ENCODE measurements at regions not wholly inside any gene's neighbourhood (a gene's known extent, or its start where the extent isn't known, plus 50 kb on each side); places are given as distances from the start of the nearest gene placed in this dataset.
A peak's percentile ranks its signal among the peaks of the same experiment; 100 is the strongest.

- DNase-seq (no peak), ATAC-seq (no peak)
- no peak overlapping the region for H3K27ac Mint-ChIP-seq
- H3K27me3 Mint-ChIP-seq, result no peaks in the 10 kb centered on the region
- H3K9me3 ChIP-seq (ENCODE audit: control insufficient read depth, low read length, poor library complexity, severe bottlenecking), result no peaks in the 10 kb centered on the region
- no peak overlapping the region for H3K4me3 Mint-ChIP-seq
- no peaks in the 10 kb centered on the region for H3K4me1 Mint-ChIP-seq
- H3K36me3 Mint-ChIP-seq (ENCODE audit: low read depth), result no peaks in the 10 kb centered on the region
These were observed 65.0 kb downstream of the NOL4 start for GRCh38 chr18:34159691-34160185.

GRCh38 chr18:34158881-34159690 lies 65.6 kb downstream of the NOL4 start:
- Mint-ChIP-seq H3K4me3 (no peak overlapping the region), H3K27ac (no peak overlapping the region), H3K4me1 (no peaks in the 10 kb centered on the region), H3K36me3 (ENCODE audit: low read depth) (no peaks in the 10 kb centered on the region), H3K27me3 (no peaks in the 10 kb centered on the region)
- ATAC-seq (no peak), DNase-seq (no peak)
- H3K9me3 ChIP-seq (ENCODE audit: control insufficient read depth, low read length, poor library complexity, severe bottlenecking), result no peaks in the 10 kb centered on the region

GRCh38 chr18:34153711-34154110 lies 71.0 kb downstream of the NOL4 start:
- no peaks in the 10 kb centered on the region for H3K4me1 Mint-ChIP-seq
- peak overlapping the region; percentile 8 for H3K4me3 Mint-ChIP-seq
- H3K27ac Mint-ChIP-seq, result no peak overlapping the region
- no peak for DNase-seq
- H3K36me3 Mint-ChIP-seq (ENCODE audit: low read depth), result no peaks in the 10 kb centered on the region
- no peaks in the 10 kb centered on the region for H3K27me3 Mint-ChIP-seq
- no peaks in the 10 kb centered on the region for H3K9me3 ChIP-seq (ENCODE audit: control insufficient read depth, low read length, poor library complexity, severe bottlenecking)
- no peak for ATAC-seq

GRCh38 chr18:34131006-34131405 lies 93.7 kb downstream of the NOL4 start:
- H3K4me1 Mint-ChIP-seq, result no peaks in the 10 kb centered on the region
- H3K9me3 ChIP-seq (ENCODE audit: control insufficient read depth, low read length, poor library complexity, severe bottlenecking), result no peaks in the 10 kb centered on the region
- no peak for ATAC-seq
- no peak overlapping the region for H3K4me3 Mint-ChIP-seq
- no peaks in the 10 kb centered on the region for H3K36me3 Mint-ChIP-seq (ENCODE audit: low read depth)
- H3K27ac Mint-ChIP-seq, result no peak overlapping the region
- no peaks in the 10 kb centered on the region for H3K27me3 Mint-ChIP-seq
- DNase-seq, result no peak

- ATAC-seq (no peak), DNase-seq (no peak)
- Mint-ChIP-seq H3K4me1 (no peaks in the 10 kb centered on the region), H3K27ac (no peak overlapping the region), H3K27me3 (no peaks in the 10 kb centered on the region), H3K4me3 (no peak overlapping the region), H3K36me3 (ENCODE audit: low read depth) (no peaks in the 10 kb centered on the region)
- no peaks in the 10 kb centered on the region for H3K9me3 ChIP-seq (ENCODE audit: control insufficient read depth, low read length, poor library complexity, severe bottlenecking)
These were observed 96.3 kb downstream of the NOL4 start for GRCh38 chr18:34128436-34128835.

- no peaks in the 10 kb centered on the region for H3K9me3 ChIP-seq (ENCODE audit: control insufficient read depth, low read length, poor library complexity, severe bottlenecking)
- no peak for DNase-seq
- no peak overlapping the region for H3K27ac Mint-ChIP-seq
- H3K27me3 Mint-ChIP-seq, result no peaks in the 10 kb centered on the region
- no peak for ATAC-seq
- no peaks in the 10 kb centered on the region for H3K36me3 Mint-ChIP-seq (ENCODE audit: low read depth)
- H3K4me3 Mint-ChIP-seq, result no peak overlapping the region
- H3K4me1 Mint-ChIP-seq, result no peaks in the 10 kb centered on the region
These were observed 98.6 kb downstream of the NOL4 start for GRCh38 chr18:34126121-34126520.

- no peaks in the 10 kb centered on the region for H3K9me3 ChIP-seq (ENCODE audit: control insufficient read depth, low read length, poor library complexity, severe bottlenecking)
- DNase-seq (no peak), ATAC-seq (no peak)
- Mint-ChIP-seq H3K27ac (no peak overlapping the region), H3K36me3 (ENCODE audit: low read depth) (no peaks in the 10 kb centered on the region), H3K4me3 (no peak overlapping the region), H3K27me3 (no peaks in the 10 kb centered on the region), H3K4me1 (no peaks in the 10 kb centered on the region)
These were observed 101.9 kb downstream of the NOL4 start for GRCh38 chr18:34122724-34123334.

GRCh38 chr18:34121200-34121721 lies 103.5 kb downstream of the NOL4 start:
- H3K9me3 ChIP-seq (ENCODE audit: control insufficient read depth, low read length, poor library complexity, severe bottlenecking), result no peaks in the 10 kb centered on the region
- no peak overlapping the region for H3K27ac Mint-ChIP-seq
- no peaks in the 10 kb centered on the region for H3K4me1 Mint-ChIP-seq
- no peaks in the 10 kb centered on the region for H3K27me3 Mint-ChIP-seq
- DNase-seq (no peak), ATAC-seq (no peak)
- no peak overlapping the region for H3K4me3 Mint-ChIP-seq
- no peaks in the 10 kb centered on the region for H3K36me3 Mint-ChIP-seq (ENCODE audit: low read depth)

- Mint-ChIP-seq H3K27ac (no peak overlapping the region), H3K27me3 (no peaks in the 10 kb centered on the region), H3K4me3 (no peak overlapping the region), H3K4me1 (no peaks in the 10 kb centered on the region), H3K36me3 (ENCODE audit: low read depth) (no peaks in the 10 kb centered on the region)
- no peak for DNase-seq
- no peaks in the 10 kb centered on the region for H3K9me3 ChIP-seq (ENCODE audit: control insufficient read depth, low read length, poor library complexity, severe bottlenecking)
- no peak for ATAC-seq
These were observed 104.4 kb downstream of the NOL4 start for GRCh38 chr18:34120294-34120693.

- H3K27ac Mint-ChIP-seq, result no peak overlapping the region
- ATAC-seq (no peak), DNase-seq (no peak)
- H3K36me3 Mint-ChIP-seq (ENCODE audit: low read depth), result no peaks in the 10 kb centered on the region
- H3K4me3 Mint-ChIP-seq, result no peak overlapping the region
- H3K27me3 Mint-ChIP-seq, result no peaks in the 10 kb centered on the region
- H3K4me1 Mint-ChIP-seq, result no peaks in the 10 kb centered on the region
- H3K9me3 ChIP-seq (ENCODE audit: control insufficient read depth, low read length, poor library complexity, severe bottlenecking), result no peaks in the 10 kb centered on the region
These were observed 107.4 kb downstream of the NOL4 start for GRCh38 chr18:34117319-34117718.

GRCh38 chr18:34115409-34116081 lies 109.2 kb downstream of the NOL4 start:
- DNase-seq (no peak), ATAC-seq (no peak)
- Mint-ChIP-seq H3K27ac (no peak overlapping the region), H3K4me1 (no peaks in the 10 kb centered on the region), H3K36me3 (ENCODE audit: low read depth) (no peaks in the 10 kb centered on the region), H3K4me3 (no peak overlapping the region), H3K27me3 (no peaks in the 10 kb centered on the region)
- no peaks in the 10 kb centered on the region for H3K9me3 ChIP-seq (ENCODE audit: control insufficient read depth, low read length, poor library complexity, severe bottlenecking)

- no peaks in the 10 kb centered on the region for H3K9me3 ChIP-seq (ENCODE audit: control insufficient read depth, low read length, poor library complexity, severe bottlenecking)
- DNase-seq (no peak), ATAC-seq (no peak)
- Mint-ChIP-seq H3K4me3 (no peak overlapping the region), H3K27me3 (no peaks in the 10 kb centered on the region), H3K4me1 (no peaks in the 10 kb centered on the region), H3K36me3 (ENCODE audit: low read depth) (no peaks in the 10 kb centered on the region), H3K27ac (no peak overlapping the region)
These were observed 109.7 kb downstream of the NOL4 start for GRCh38 chr18:34114996-34115395.

- Mint-ChIP-seq H3K4me3 (no peak overlapping the region), H3K27me3 (no peaks in the 10 kb centered on the region), H3K4me1 (no peaks in the 10 kb centered on the region), H3K36me3 (ENCODE audit: low read depth) (no peaks in the 10 kb centered on the region), H3K27ac (no peak overlapping the region)
- DNase-seq, result no peak
- no peak for ATAC-seq
- H3K9me3 ChIP-seq (ENCODE audit: control insufficient read depth, low read length, poor library complexity, severe bottlenecking), result no peaks in the 10 kb centered on the region
These were observed 116.5 kb downstream of the NOL4 start for GRCh38 chr18:34108206-34108605.

All from T-helper 17 cell (primary cell).